Testis (tissue), 2 donors: ENCODE measurements at regions not wholly inside any gene's neighbourhood (a gene's known extent, or its start where the extent isn't known, plus 50 kb on each side); places are given as distances from the start of the nearest gene placed in this dataset.

Experiments used
- DNase-seq: peaks from one replicate; pipeline ENCODE4 v3.0.0-alpha.2; 2019
- H3K27ac ChIP-seq, 2 donors: fragments of 200-600 bp; sonication (generic); one replicate each; pipeline ENCODE4 v1.5.1; 2019
- H3K27me3 ChIP-seq: fragments of 200-600 bp; sonication (generic); one replicate; pipeline ENCODE4 v1.5.1; 2019
- H3K36me3 ChIP-seq: fragments of 200-600 bp; sonication (generic); one replicate; pipeline ENCODE4 v1.5.1; 2017; ENCODE audit warnings: low read depth; ENCODE audit errors: missing control alignments
- H3K4me1 ChIP-seq: fragments of 200-600 bp; sonication (generic); one replicate; pipeline ENCODE4 v1.5.1; 2019
- H3K4me3 ChIP-seq, 2 donors: fragments of 200-600 bp; sonication (generic); one replicate each; pipeline ENCODE4 v1.5.1; 2017 to 2019
- H3K9me3 ChIP-seq: fragments of 200-600 bp; sonication (generic); one replicate; pipeline ENCODE4 v1.5.1; 2017
- CTCF ChIP-seq, 3 experiments: fragments of 450-650 bp in 2 of 3; fragments of 200-600 bp in 1 of 3; sonication (generic) in 1 of 3; IDR thresholded peaks; one replicate each; pipeline ENCODE4 v1.5.1; 2016 to 2019; ENCODE audit warnings: antibody characterized with exemption in 3 of 3, mild to moderate bottlenecking in 2 of 3, moderate library complexity in 1 of 3
- POLR2A ChIP-seq: fragments of 450-650 bp; IDR thresholded peaks from one replicate; pipeline ENCODE4 v1.6.1; 2017; ENCODE audit warnings: antibody characterized with exemption, mild to moderate bottlenecking, moderate library complexity
- WGBS, 2 donors: methylation state at CpG; one replicate each; pipeline ENCODE4 v1.1.5; 2018; 5-methylcytosine and 5-hydroxymethylcytosine counted together
- intact Hi-C: fragments of 100-400 bp; cut with DNase I; formaldehyde crosslinking; loops from one replicate; pipeline ENCODE4 v1.15.1; 2023; ENCODE audit warnings: low total_unique reads

GRCh38 chr3:110389005-110389404 is 682.6 kb upstream of the NECTIN3 start:
- Histone ChIP-seq H3K4me1 (no peaks in the 10 kb centered on the region), H3K36me3 (no peaks in the 10 kb centered on the region), H3K4me3 (no peak overlapping the region), H3K27me3 (no peaks in the 10 kb centered on the region), H3K27ac (no peak overlapping the region), H3K9me3 (no peaks in the 10 kb centered on the region)
- no peak for DNase-seq
- intact Hi-C loops = no loop called here
- TF ChIP-seq POLR2A (no peak), CTCF (IDR thresholded peaks at IDR 0.05) (no peak)

GRCh38 chr3:110390372-110390771 is 681.2 kb upstream of the NECTIN3 start:
- Histone ChIP-seq H3K4me1 (no peaks in the 10 kb centered on the region), H3K4me3 (no peak overlapping the region), H3K27ac (no peak overlapping the region), H3K27me3 (no peaks in the 10 kb centered on the region), H3K36me3 (no peaks in the 10 kb centered on the region), H3K9me3 (no peaks in the 10 kb centered on the region)
- DNase-seq = no peak
- intact Hi-C loops = no loop called here
- TF ChIP-seq CTCF (IDR thresholded peaks at IDR 0.05) = no peak
- no peak for TF ChIP-seq POLR2A

GRCh38 chr3:110391042-110391441 is 680.6 kb upstream of the NECTIN3 start:
- Histone ChIP-seq H3K36me3 (no peaks in the 10 kb centered on the region), H3K27ac (no peak overlapping the region), H3K4me1 (no peaks in the 10 kb centered on the region), H3K9me3 (no peaks in the 10 kb centered on the region), H3K4me3 (no peak overlapping the region), H3K27me3 (no peaks in the 10 kb centered on the region)
- WGBS, 2 donors = 59 to 73% methylated on average over 3 of the region's 3 CpGs
- TF ChIP-seq CTCF (IDR thresholded peaks at IDR 0.05) (no peak), POLR2A (no peak)
- intact Hi-C loops = no loop called here
- DNase-seq = no peak

- H3K27me3 ChIP-seq = no peaks in the 10 kb centered on the region
- H3K27ac ChIP-seq = no peak overlapping the region
- no peak overlapping the region for H3K4me3 ChIP-seq
- no peak for DNase-seq
- intact Hi-C loops = no loop called here
- 86 to 90% methylated on average over 7 of the region's 7 CpGs for WGBS, 2 donors
- H3K4me1 ChIP-seq = no peaks in the 10 kb centered on the region
- TF ChIP-seq POLR2A = no peak
- no peaks in the 10 kb centered on the region for H3K36me3 ChIP-seq
- H3K9me3 ChIP-seq = no peaks in the 10 kb centered on the region
These were observed 679.8 kb upstream of the NECTIN3 start for GRCh38 chr3:110391640-110392395.

GRCh38 chr3:110393941-110394340 is 677.7 kb upstream of the NECTIN3 start:
- Histone ChIP-seq H3K27ac (no peak overlapping the region), H3K36me3 (no peaks in the 10 kb centered on the region), H3K27me3 (no peaks in the 10 kb centered on the region), H3K9me3 (no peaks in the 10 kb centered on the region), H3K4me1 (no peaks in the 10 kb centered on the region), H3K4me3 (no peak overlapping the region)
- intact Hi-C loops = no loop called here
- WGBS, 2 donors = 42 to 61% methylated on average over 2 of the region's 2 CpGs
- TF ChIP-seq CTCF (IDR thresholded peaks at IDR 0.05) = no peak
- no peak for DNase-seq
